IMR-90 (cell line): ENCODE measurements at regions not wholly inside any gene's neighbourhood (a gene's known extent, or its start where the extent isn't known, plus 50 kb on each side); places are given as distances from the start of the nearest gene placed in this dataset.

ENCODE experiments used
- BHLHE40 ChIP-seq: fragments of 150-350 bp; IDR thresholded peaks from 2 replicates; pipeline ENCODE4 v1.6.1; 2016; ENCODE audit warnings: mild to moderate bottlenecking, low read depth, low read length
- CHD1 ChIP-seq: IDR thresholded peaks from 2 replicates; pipeline ENCODE4 v1.6.1; 2012; ENCODE audit warnings: low read depth, low read length, improper control_type of control experiment
- POLR2A ChIP-seq: IDR thresholded peaks from 2 replicates; pipeline ENCODE4 v1.6.1; 2012; ENCODE audit warnings: mild to moderate bottlenecking, low read depth, low read length
- RCOR1 ChIP-seq: IDR thresholded peaks from 2 replicates; pipeline ENCODE4 v1.6.1; 2012; ENCODE audit warnings: mild to moderate bottlenecking, low read length, improper control_type of control experiment; ENCODE audit not compliant: insufficient replicate concordance
- SMC3 ChIP-seq: fragments of 150-350 bp; IDR thresholded peaks from 2 replicates; pipeline ENCODE4 v1.6.1; 2016; ENCODE audit warnings: low read depth, mild to moderate bottlenecking, antibody characterized with exemption, low read length, moderate library complexity
- TF ChIP-seq, protein P1 (sequence below): conservative IDR thresholded peaks from 2 replicates; pipeline ENCODE4 v1.5.1; 2012; ENCODE audit warnings: mild to moderate bottlenecking, low read depth, low read length, improper control_type of control experiment
- TF ChIP-seq, protein P2 (sequence below): fragments of 150-350 bp; IDR thresholded peaks from 2 replicates; pipeline ENCODE4 v1.6.1; 2017; ENCODE audit warnings: mild to moderate bottlenecking, antibody characterized with exemption, low read length, low read depth

DNA sequence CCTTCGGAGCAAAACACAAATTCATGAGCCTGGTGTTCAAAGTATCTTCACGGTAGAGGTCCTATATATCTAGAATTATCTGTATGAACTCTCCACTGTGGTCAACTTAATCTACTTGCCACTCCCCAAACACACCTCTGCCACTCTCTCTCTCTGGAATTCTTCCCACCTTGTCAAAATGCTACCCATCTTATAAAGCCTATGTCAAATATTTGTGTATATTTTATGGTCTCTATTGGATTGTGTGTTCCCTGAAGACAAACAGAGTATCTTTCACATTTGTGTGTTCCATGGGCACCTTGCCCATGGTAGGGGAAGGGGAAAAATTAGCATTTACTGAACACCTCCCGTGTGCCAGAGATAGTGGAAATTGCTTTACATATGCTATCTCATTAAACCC is 83.2 kb upstream of the ATL2 start:
- TF ChIP-seq CHD1 (no peak), SMC3 (no peak), POLR2A (no peak), RCOR1 (no peak), BHLHE40 (no peak)
- TF ChIP-seq, protein P1, sequence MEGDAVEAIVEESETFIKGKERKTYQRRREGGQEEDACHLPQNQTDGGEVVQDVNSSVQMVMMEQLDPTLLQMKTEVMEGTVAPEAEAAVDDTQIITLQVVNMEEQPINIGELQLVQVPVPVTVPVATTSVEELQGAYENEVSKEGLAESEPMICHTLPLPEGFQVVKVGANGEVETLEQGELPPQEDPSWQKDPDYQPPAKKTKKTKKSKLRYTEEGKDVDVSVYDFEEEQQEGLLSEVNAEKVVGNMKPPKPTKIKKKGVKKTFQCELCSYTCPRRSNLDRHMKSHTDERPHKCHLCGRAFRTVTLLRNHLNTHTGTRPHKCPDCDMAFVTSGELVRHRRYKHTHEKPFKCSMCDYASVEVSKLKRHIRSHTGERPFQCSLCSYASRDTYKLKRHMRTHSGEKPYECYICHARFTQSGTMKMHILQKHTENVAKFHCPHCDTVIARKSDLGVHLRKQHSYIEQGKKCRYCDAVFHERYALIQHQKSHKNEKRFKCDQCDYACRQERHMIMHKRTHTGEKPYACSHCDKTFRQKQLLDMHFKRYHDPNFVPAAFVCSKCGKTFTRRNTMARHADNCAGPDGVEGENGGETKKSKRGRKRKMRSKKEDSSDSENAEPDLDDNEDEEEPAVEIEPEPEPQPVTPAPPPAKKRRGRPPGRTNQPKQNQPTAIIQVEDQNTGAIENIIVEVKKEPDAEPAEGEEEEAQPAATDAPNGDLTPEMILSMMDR: no peak
- TF ChIP-seq, protein P2, sequence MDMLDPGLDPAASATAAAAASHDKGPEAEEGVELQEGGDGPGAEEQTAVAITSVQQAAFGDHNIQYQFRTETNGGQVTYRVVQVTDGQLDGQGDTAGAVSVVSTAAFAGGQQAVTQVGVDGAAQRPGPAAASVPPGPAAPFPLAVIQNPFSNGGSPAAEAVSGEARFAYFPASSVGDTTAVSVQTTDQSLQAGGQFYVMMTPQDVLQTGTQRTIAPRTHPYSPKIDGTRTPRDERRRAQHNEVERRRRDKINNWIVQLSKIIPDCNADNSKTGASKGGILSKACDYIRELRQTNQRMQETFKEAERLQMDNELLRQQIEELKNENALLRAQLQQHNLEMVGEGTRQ: no peak
